Suprapubic skin (tissue), 4 donors: ENCODE measurements at regions not wholly inside any gene's neighbourhood (a gene's known extent, or its start where the extent isn't known, plus 50 kb on each side); places are given as distances from the start of the nearest gene placed in this dataset.
"Not testable (repeated sequence)": the region's sequence is repeated elsewhere in the genome, so short reads cannot be mapped to it uniquely, and the experiment has no call there.

Source experiments
- DNase-seq, 2 donors: peaks; one replicate each; pipeline ENCODE4 v3.0.0-alpha.2; 2019; ENCODE audit warnings: low spot score in 2 of 2
- H3K27ac ChIP-seq: fragments of 200-600 bp; sonication (generic); one replicate; pipeline ENCODE4 v1.5.1; 2019
- H3K27me3 ChIP-seq: fragments of 200-600 bp; sonication (generic); one replicate; pipeline ENCODE4 v1.5.1; 2019
- H3K36me3 ChIP-seq: fragments of 200-600 bp; sonication (generic); one replicate; pipeline ENCODE4 v1.5.1; 2019
- H3K4me1 ChIP-seq: fragments of 200-600 bp; sonication (generic); one replicate; pipeline ENCODE4 v1.5.1; 2019
- H3K4me3 ChIP-seq: fragments of 200-600 bp; sonication (generic); one replicate; pipeline ENCODE4 v1.5.1; 2019; ENCODE audit warnings: mild to moderate bottlenecking
- H3K9me3 ChIP-seq: fragments of 200-600 bp; sonication (generic); one replicate; pipeline ENCODE4 v1.5.1; 2019
- CTCF ChIP-seq, 2 donors: fragments of 200-600 bp in 1 of 2; fragments of 450-650 bp in 1 of 2; sonication (generic) in 1 of 2; IDR thresholded peaks; one replicate each; pipeline ENCODE4 v1.5.1; 2016 to 2019; ENCODE audit warnings: antibody characterized with exemption in 2 of 2, mild to moderate bottlenecking in 1 of 2, moderate library complexity in 1 of 2
- EP300 ChIP-seq: sonication (generic); formaldehyde crosslinking; IDR thresholded peaks from one replicate; pipeline ENCODE4 v1.6.1; 2017; ENCODE audit warnings: antibody characterized with exemption
- POLR2A ChIP-seq, 2 donors: fragments of 450-650 bp; IDR thresholded peaks; one replicate each; pipeline ENCODE4 v1.6.1; 2017; ENCODE audit warnings: antibody characterized with exemption in 2 of 2, mild to moderate bottlenecking in 2 of 2, moderate library complexity in 2 of 2
- POLR2AphosphoS5 ChIP-seq, 3 donors: sonication (generic); formaldehyde crosslinking; IDR thresholded peaks; one replicate each; pipeline ENCODE4 v1.6.1; 2017; ENCODE audit warnings: antibody characterized with exemption in 3 of 3
- WGBS: methylation state at CpG from one replicate; pipeline ENCODE4 v1.1.5; 2018; 5-methylcytosine and 5-hydroxymethylcytosine counted together

- no peak overlapping the region for H3K4me3 ChIP-seq
- 58% methylated on average over 4 of the region's 4 CpGs for WGBS
- H3K4me1 ChIP-seq, result no peaks in the 10 kb centered on the region
- H3K9me3 ChIP-seq, result peaks cover 3% of the 10 kb centered on the region
- H3K36me3 ChIP-seq, result no peaks in the 10 kb centered on the region
- no peak for DNase-seq
- TF ChIP-seq CTCF (IDR thresholded peaks at IDR 0.05), result no peak
- H3K27ac ChIP-seq, result no peak overlapping the region
- H3K27me3 ChIP-seq, result no peaks in the 10 kb centered on the region
These were observed 93.2 kb downstream of the DNAJB9 start for GRCh38 chr7:108662783-108663362.

- no peak for DNase-seq
- Histone ChIP-seq H3K36me3 (no peaks in the 10 kb centered on the region), H3K4me1 (no peaks in the 10 kb centered on the region), H3K27me3 (no peaks in the 10 kb centered on the region), H3K9me3 (peaks cover 3% of the 10 kb centered on the region), H3K4me3 (no peak overlapping the region), H3K27ac (no peak overlapping the region)
- 78% methylated on average over 3 of the region's 3 CpGs for WGBS
- no peak for TF ChIP-seq CTCF (IDR thresholded peaks at IDR 0.05)
These were observed 94.0 kb downstream of the DNAJB9 start for GRCh38 chr7:108663701-108664100.

- no peak for TF ChIP-seq POLR2A (IDR thresholded peaks at IDR 0.05)
- TF ChIP-seq POLR2AphosphoS5 (IDR thresholded peaks at IDR 0.05), result no peak
- TF ChIP-seq EP300, result no peak
- no peak for TF ChIP-seq CTCF (IDR thresholded peaks at IDR 0.05)
- peaks cover 3% of the 10 kb centered on the region for H3K9me3 ChIP-seq
- WGBS, result 37% methylated on average over 2 of the region's 2 CpGs
- H3K4me3 ChIP-seq, result no peak overlapping the region
- no peaks in the 10 kb centered on the region for H3K4me1 ChIP-seq
- H3K27ac ChIP-seq, result no peak overlapping the region
- H3K36me3 ChIP-seq, result no peaks in the 10 kb centered on the region
- no peak for DNase-seq
- no peaks in the 10 kb centered on the region for H3K27me3 ChIP-seq
These were observed 97.5 kb downstream of the DNAJB9 start for GRCh38 chr7:108667216-108667615.

GRCh38 chr7:108669958-108670357, 100.3 kb downstream of the DNAJB9 start:
- no peak overlapping the region for H3K27ac ChIP-seq
- H3K4me3 ChIP-seq, result no peak overlapping the region
- no peaks in the 10 kb centered on the region for H3K4me1 ChIP-seq
- no peaks in the 10 kb centered on the region for H3K27me3 ChIP-seq
- H3K36me3 ChIP-seq, result no peaks in the 10 kb centered on the region
- no peak for DNase-seq
- peaks cover under 1% of the 10 kb centered on the region for H3K9me3 ChIP-seq
- no peak for TF ChIP-seq EP300
- TF ChIP-seq CTCF (IDR thresholded peaks at IDR 0.05), result no peak
- no peak for TF ChIP-seq POLR2A (IDR thresholded peaks at IDR 0.05)
- no peak for TF ChIP-seq POLR2AphosphoS5 (IDR thresholded peaks at IDR 0.05)

GRCh38 chr7:108673699-108674098, 104.0 kb downstream of the DNAJB9 start:
- H3K27me3 ChIP-seq, H3K36me3 ChIP-seq, H3K9me3 ChIP-seq, H3K4me3 ChIP-seq, DNase-seq, H3K27ac ChIP-seq, H3K4me1 ChIP-seq: not testable (repeated sequence)
- WGBS, result 93% methylated on average over 3 of the region's 3 CpGs

GRCh38 chr7:108684629-108685028, 115.0 kb downstream of the DNAJB9 start:
- Histone ChIP-seq H3K36me3 (no peaks in the 10 kb centered on the region), H3K9me3 (peaks cover 5% of the 10 kb centered on the region), H3K27me3 (no peaks in the 10 kb centered on the region), H3K4me1 (no peaks in the 10 kb centered on the region), H3K4me3 (no peak overlapping the region), H3K27ac (no peak overlapping the region)
- no peak for DNase-seq
- TF ChIP-seq CTCF (IDR thresholded peaks at IDR 0.05) (no peak), POLR2A (IDR thresholded peaks at IDR 0.05) (no peak), POLR2AphosphoS5 (IDR thresholded peaks at IDR 0.05) (no peak), EP300 (no peak)
- WGBS, result 81% methylated on average over 4 of the region's 4 CpGs
